ENCODE measurements at regions not wholly inside any gene's neighbourhood (a gene's known extent, or its start where the extent isn't known, plus 50 kb on each side); places are given as distances from the start of the nearest gene placed in this dataset.

- no peaks in the 10 kb centered on the region for H3K4me1 ChIP-seq (ENCODE audit: control extremely low read depth in 1 of 4, control insufficient read depth in 4 of 4, insufficient read depth in 4 of 4, low read length in 3 of 4)
- H3K27ac ChIP-seq (ENCODE audit: insufficient read depth in 1 of 2, low read depth in 1 of 2, low read length in 2 of 2, poor library complexity in 1 of 2, severe bottlenecking in 2 of 2), result no peak overlapping the region
- ChIA-PET CTCF (no interaction called here), POLR2A (no interaction called here)
- no peaks in the 10 kb centered on the region for H3K9me3 ChIP-seq (ENCODE audit: control extremely low read depth in 1 of 5, control insufficient read depth in 4 of 5, insufficient read depth in 2 of 5, low read depth in 1 of 5, low read length in 4 of 5)
- no peak for DNase-seq
- H3K36me3 ChIP-seq (ENCODE audit: control insufficient read depth in 4 of 4, insufficient read depth in 4 of 4, low read length in 3 of 4), result no peaks in the 10 kb centered on the region
- H3K27me3 ChIP-seq (replicated peaks in 2 of 5; ENCODE audit: control insufficient read depth in 4 of 5, insufficient read depth in 5 of 5, low read length in 4 of 5), result no peaks in the 10 kb centered on the region
- no peak overlapping the region for H3K4me3 ChIP-seq (ENCODE audit: control insufficient read depth in 1 of 7, extremely low read depth in 1 of 7, insufficient read depth in 4 of 7, low read depth in 2 of 7, low read length in 6 of 7)
These were observed 1211.7 kb upstream of the ACVR2A start for GRCh38 chr2:146633159-146633558.

- POLR2A ChIA-PET, result no interaction called here
- no peak overlapping the region for H3K4me3 ChIP-seq (ENCODE audit: control insufficient read depth in 1 of 7, extremely low read depth in 1 of 7, insufficient read depth in 4 of 7, low read depth in 2 of 7, low read length in 6 of 7)
- no peaks in the 10 kb centered on the region for H3K4me1 ChIP-seq (ENCODE audit: control extremely low read depth in 1 of 4, control insufficient read depth in 4 of 4, insufficient read depth in 4 of 4, low read length in 3 of 4)
- WGBS (ENCODE audit: insufficient coverage), result 100% methylated on average over 1 of the region's 4 CpGs
- H3K27ac ChIP-seq (ENCODE audit: insufficient read depth in 1 of 2, low read depth in 1 of 2, low read length in 2 of 2, poor library complexity in 1 of 2, severe bottlenecking in 2 of 2), result no peak overlapping the region
- no peaks in the 10 kb centered on the region for H3K36me3 ChIP-seq (ENCODE audit: control insufficient read depth in 4 of 4, insufficient read depth in 4 of 4, low read length in 3 of 4)
- no peaks in the 10 kb centered on the region for H3K9me3 ChIP-seq (ENCODE audit: control extremely low read depth in 1 of 5, control insufficient read depth in 4 of 5, insufficient read depth in 2 of 5, low read depth in 1 of 5, low read length in 4 of 5)
- no peak for DNase-seq
- CTCF ChIA-PET, result no interaction called here
- H3K27me3 ChIP-seq (replicated peaks in 2 of 5; ENCODE audit: control insufficient read depth in 4 of 5, insufficient read depth in 5 of 5, low read length in 4 of 5), result no peaks in the 10 kb centered on the region
These were observed 1212.1 kb upstream of the ACVR2A start for GRCh38 chr2:146632707-146633106.

- no peak for DNase-seq
- 100% methylated on average over 1 of the region's 3 CpGs for WGBS (ENCODE audit: insufficient coverage)
- Histone ChIP-seq H3K27ac (ENCODE audit: insufficient read depth in 1 of 2, low read depth in 1 of 2, low read length in 2 of 2, poor library complexity in 1 of 2, severe bottlenecking in 2 of 2) (no peak overlapping the region), H3K4me3 (ENCODE audit: control insufficient read depth in 1 of 7, extremely low read depth in 1 of 7, insufficient read depth in 4 of 7, low read depth in 2 of 7, low read length in 6 of 7) (no peak overlapping the region), H3K27me3 (replicated peaks in 2 of 5; ENCODE audit: control insufficient read depth in 4 of 5, insufficient read depth in 5 of 5, low read length in 4 of 5) (no peaks in the 10 kb centered on the region), H3K36me3 (ENCODE audit: control insufficient read depth in 4 of 4, insufficient read depth in 4 of 4, low read length in 3 of 4) (no peaks in the 10 kb centered on the region), H3K4me1 (ENCODE audit: control extremely low read depth in 1 of 4, control insufficient read depth in 4 of 4, insufficient read depth in 4 of 4, low read length in 3 of 4) (no peaks in the 10 kb centered on the region), H3K9me3 (ENCODE audit: control extremely low read depth in 1 of 5, control insufficient read depth in 4 of 5, insufficient read depth in 2 of 5, low read depth in 1 of 5, low read length in 4 of 5) (no peaks in the 10 kb centered on the region)
- CTCF ChIA-PET, result no interaction called here
- POLR2A ChIA-PET, result no interaction called here
These were observed 1220.2 kb upstream of the ACVR2A start for GRCh38 chr2:146624430-146625160.

GRCh38 chr2:146623771-146624170 is 1221.1 kb upstream of the ACVR2A start:
- ChIA-PET POLR2A (no interaction called here), CTCF (no interaction called here)
- Histone ChIP-seq H3K36me3 (ENCODE audit: control insufficient read depth in 4 of 4, insufficient read depth in 4 of 4, low read length in 3 of 4) (no peaks in the 10 kb centered on the region), H3K4me1 (ENCODE audit: control extremely low read depth in 1 of 4, control insufficient read depth in 4 of 4, insufficient read depth in 4 of 4, low read length in 3 of 4) (no peaks in the 10 kb centered on the region), H3K27ac (ENCODE audit: insufficient read depth in 1 of 2, low read depth in 1 of 2, low read length in 2 of 2, poor library complexity in 1 of 2, severe bottlenecking in 2 of 2) (no peak overlapping the region), H3K4me3 (ENCODE audit: control insufficient read depth in 1 of 7, extremely low read depth in 1 of 7, insufficient read depth in 4 of 7, low read depth in 2 of 7, low read length in 6 of 7) (no peak overlapping the region), H3K27me3 (replicated peaks in 2 of 5; ENCODE audit: control insufficient read depth in 4 of 5, insufficient read depth in 5 of 5, low read length in 4 of 5) (no peaks in the 10 kb centered on the region), H3K9me3 (ENCODE audit: control extremely low read depth in 1 of 5, control insufficient read depth in 4 of 5, insufficient read depth in 2 of 5, low read depth in 1 of 5, low read length in 4 of 5) (no peaks in the 10 kb centered on the region)
- no peak for DNase-seq
- no CpG with 5 or more reads among the region's 3 CpGs for WGBS (ENCODE audit: insufficient coverage)

- Histone ChIP-seq H3K27me3 (replicated peaks in 2 of 5; ENCODE audit: control insufficient read depth in 4 of 5, insufficient read depth in 5 of 5, low read length in 4 of 5) (no peaks in the 10 kb centered on the region), H3K4me3 (ENCODE audit: control insufficient read depth in 1 of 7, extremely low read depth in 1 of 7, insufficient read depth in 4 of 7, low read depth in 2 of 7, low read length in 6 of 7) (no peak overlapping the region), H3K36me3 (ENCODE audit: control insufficient read depth in 4 of 4, insufficient read depth in 4 of 4, low read length in 3 of 4) (no peaks in the 10 kb centered on the region), H3K9me3 (ENCODE audit: control extremely low read depth in 1 of 5, control insufficient read depth in 4 of 5, insufficient read depth in 2 of 5, low read depth in 1 of 5, low read length in 4 of 5) (peaks cover 0 to 3% (median 0%) of the 10 kb centered on the region in 5 experiments), H3K4me1 (ENCODE audit: control extremely low read depth in 1 of 4, control insufficient read depth in 4 of 4, insufficient read depth in 4 of 4, low read length in 3 of 4) (no peaks in the 10 kb centered on the region), H3K27ac (ENCODE audit: insufficient read depth in 1 of 2, low read depth in 1 of 2, low read length in 2 of 2, poor library complexity in 1 of 2, severe bottlenecking in 2 of 2) (no peak overlapping the region)
- no peak for DNase-seq
- CTCF ChIA-PET, result no interaction called here
- POLR2A ChIA-PET, result no interaction called here
- WGBS (ENCODE audit: insufficient coverage), result 100% methylated on average over 1 of the region's 1 CpG
These were observed 1223.2 kb upstream of the ACVR2A start for GRCh38 chr2:146621656-146622055.

GRCh38 chr2:146615778-146616177 is 1229.1 kb upstream of the ACVR2A start:
- DNase-seq, result no peak
- CTCF ChIA-PET, result no interaction called here
- Histone ChIP-seq H3K4me3 (ENCODE audit: control insufficient read depth in 1 of 7, extremely low read depth in 1 of 7, insufficient read depth in 4 of 7, low read depth in 2 of 7, low read length in 6 of 7) (no peak overlapping the region), H3K27ac (ENCODE audit: insufficient read depth in 1 of 2, low read depth in 1 of 2, low read length in 2 of 2, poor library complexity in 1 of 2, severe bottlenecking in 2 of 2) (no peak overlapping the region), H3K9me3 (ENCODE audit: control extremely low read depth in 1 of 5, control insufficient read depth in 4 of 5, insufficient read depth in 2 of 5, low read depth in 1 of 5, low read length in 4 of 5) (peaks cover 0 to 5% (median 0%) of the 10 kb centered on the region in 5 experiments), H3K4me1 (ENCODE audit: control extremely low read depth in 1 of 4, control insufficient read depth in 4 of 4, insufficient read depth in 4 of 4, low read length in 3 of 4) (no peaks in the 10 kb centered on the region), H3K36me3 (ENCODE audit: control insufficient read depth in 4 of 4, insufficient read depth in 4 of 4, low read length in 3 of 4) (no peaks in the 10 kb centered on the region), H3K27me3 (replicated peaks in 2 of 5; ENCODE audit: control insufficient read depth in 4 of 5, insufficient read depth in 5 of 5, low read length in 4 of 5) (no peaks in the 10 kb centered on the region)
- no CpG with 5 or more reads among the region's 1 CpG for WGBS (ENCODE audit: insufficient coverage)
- POLR2A ChIA-PET, result no interaction called here

- WGBS (ENCODE audit: insufficient coverage), result no CpG with 5 or more reads among the region's 1 CpG
These were observed 1236.3 kb upstream of the ACVR2A start for GRCh38 chr2:146608490-146608889.

More at GRCh38 chr2:146608490-146608889, 1236.3 kb upstream of the ACVR2A start:
- no peaks in the 10 kb centered on the region for H3K27me3 ChIP-seq (replicated peaks in 2 of 5; ENCODE audit: control insufficient read depth in 4 of 5, insufficient read depth in 5 of 5, low read length in 4 of 5)
- POLR2A ChIA-PET, result no interaction called here
- no peak overlapping the region for H3K4me3 ChIP-seq (ENCODE audit: control insufficient read depth in 1 of 7, extremely low read depth in 1 of 7, insufficient read depth in 4 of 7, low read depth in 2 of 7, low read length in 6 of 7)
- CTCF ChIA-PET, result no interaction called here
- no peak for DNase-seq
- H3K36me3 ChIP-seq (ENCODE audit: control insufficient read depth in 4 of 4, insufficient read depth in 4 of 4, low read length in 3 of 4), result no peaks in the 10 kb centered on the region
- no peaks in the 10 kb centered on the region for H3K4me1 ChIP-seq (ENCODE audit: control extremely low read depth in 1 of 4, control insufficient read depth in 4 of 4, insufficient read depth in 4 of 4, low read length in 3 of 4)
- no peaks in the 10 kb centered on the region for H3K9me3 ChIP-seq (ENCODE audit: control extremely low read depth in 1 of 5, control insufficient read depth in 4 of 5, insufficient read depth in 2 of 5, low read depth in 1 of 5, low read length in 4 of 5)
- no peak overlapping the region for H3K27ac ChIP-seq (ENCODE audit: insufficient read depth in 1 of 2, low read depth in 1 of 2, low read length in 2 of 2, poor library complexity in 1 of 2, severe bottlenecking in 2 of 2)

Data from common myeloid progenitor, CD34-positive (primary cell).